ENCODE measurements at regions not wholly inside any gene's neighbourhood (a gene's known extent, or its start where the extent isn't known, plus 50 kb on each side); places are given as distances from the start of the nearest gene placed in this dataset.
A peak's percentile ranks its signal among the peaks of the same experiment; 100 is the strongest.

GRCh38 chr7:41097501-41097900, 605.4 kb downstream of the INHBA start:
- no peak overlapping the region for H3K4me3 ChIP-seq (replicated peaks; ENCODE audit: low read depth, low read length)
- no peak for TF ChIP-seq CTCF (IDR thresholded peaks at IDR 0.05; ENCODE audit: low read length, missing control alignments)
- DNase-seq (ENCODE audit: low read depth): no peak

GRCh38 chr7:41096917-41097316, 606.0 kb downstream of the INHBA start:
- no peak overlapping the region for H3K4me3 ChIP-seq (replicated peaks; ENCODE audit: low read depth, low read length)
- TF ChIP-seq CTCF (IDR thresholded peaks at IDR 0.05; ENCODE audit: low read length, missing control alignments): no peak
- DNase-seq (ENCODE audit: low read depth): no peak

- no peak for TF ChIP-seq CTCF (IDR thresholded peaks at IDR 0.05; ENCODE audit: low read length, missing control alignments)
- H3K4me3 ChIP-seq (replicated peaks; ENCODE audit: low read depth, low read length): no peak overlapping the region
- no peak for DNase-seq (ENCODE audit: low read depth)
These were observed 609.7 kb downstream of the INHBA start for GRCh38 chr7:41093141-41093540.

GRCh38 chr7:41085244-41085643, 617.6 kb downstream of the INHBA start:
- no peak overlapping the region for H3K4me3 ChIP-seq (replicated peaks; ENCODE audit: low read depth, low read length)
- peak; percentile 40 for DNase-seq (ENCODE audit: low read depth)
- no peak for TF ChIP-seq CTCF (IDR thresholded peaks at IDR 0.05; ENCODE audit: low read length, missing control alignments)

- no peak overlapping the region for H3K4me3 ChIP-seq (replicated peaks; ENCODE audit: low read depth, low read length)
- no peak for DNase-seq (ENCODE audit: low read depth)
- TF ChIP-seq CTCF (IDR thresholded peaks at IDR 0.05; ENCODE audit: low read length, missing control alignments): no peak
These were observed 618.5 kb downstream of the INHBA start for GRCh38 chr7:41084381-41084780.

GRCh38 chr7:41069635-41070034, 633.3 kb downstream of the INHBA start:
- TF ChIP-seq CTCF (IDR thresholded peaks at IDR 0.05; ENCODE audit: low read length, missing control alignments): no peak
- H3K4me3 ChIP-seq (replicated peaks; ENCODE audit: low read depth, low read length): no peak overlapping the region
- no peak for DNase-seq (ENCODE audit: low read depth)

GRCh38 chr7:41067576-41067975, 635.3 kb downstream of the INHBA start:
- no peak for TF ChIP-seq CTCF (IDR thresholded peaks at IDR 0.05; ENCODE audit: low read length, missing control alignments)
- no peak overlapping the region for H3K4me3 ChIP-seq (replicated peaks; ENCODE audit: low read depth, low read length)
- DNase-seq (ENCODE audit: low read depth): no peak

All from fibroblast of pulmonary artery (primary cell).